Effector memory CD8-positive, alpha-beta T cell (primary cell): ENCODE measurements at regions not wholly inside any gene's neighbourhood (a gene's known extent, or its start where the extent isn't known, plus 50 kb on each side); places are given as distances from the start of the nearest gene placed in this dataset.
"Not testable (repeated sequence)": the region's sequence is repeated elsewhere in the genome, so short reads cannot be mapped to it uniquely, and the experiment has no call there.

Source experiments
- ATAC-seq: fragments of 150-1000 bp; cut with Tn5 transposase; replicated peaks from 2 replicates; pipeline ENCODE4 v1.10.0; 2021; ENCODE audit warnings: mild to moderate bottlenecking, moderate library complexity
- DNase-seq, 3 experiments: peaks; one replicate each; pipeline ENCODE4 v3.0.0; 2021
- H3K27ac Mint-ChIP-seq, 2 donors: one replicate each; pipeline ENCODE4 v1.8.0; 2022; ENCODE audit warnings: mild to moderate bottlenecking in 2 of 2, mixed read lengths in 2 of 2, moderate library complexity in 2 of 2
- H3K27me3 Mint-ChIP-seq, 2 donors: one replicate each; pipeline ENCODE4 v1.8.0; 2022; ENCODE audit warnings: mixed read lengths in 2 of 2
- H3K36me3 Mint-ChIP-seq: one replicate; pipeline ENCODE4 v1.8.0; 2022; ENCODE audit warnings: mild to moderate bottlenecking, moderate library complexity, mixed read lengths; ENCODE audit not compliant: insufficient read depth
- H3K4me1 Mint-ChIP-seq, 2 donors: one replicate each; pipeline ENCODE4 v1.8.0; 2022; ENCODE audit warnings: low read depth in 2 of 2, mixed read lengths in 2 of 2
- H3K4me3 Mint-ChIP-seq, 2 donors: one replicate each; pipeline ENCODE4 v1.8.0; 2022; ENCODE audit warnings: mild to moderate bottlenecking in 2 of 2, mixed read lengths in 2 of 2, moderate library complexity in 2 of 2
- H3K9me3 Mint-ChIP-seq, 2 donors: one replicate each; pipeline ENCODE4 v1.8.0; 2022; ENCODE audit warnings: mixed read lengths in 2 of 2

GRCh38 chr12:88839486-88839885, 259.2 kb upstream of the KITLG start:
- H3K27ac Mint-ChIP-seq = no peak overlapping the region

DNA sequence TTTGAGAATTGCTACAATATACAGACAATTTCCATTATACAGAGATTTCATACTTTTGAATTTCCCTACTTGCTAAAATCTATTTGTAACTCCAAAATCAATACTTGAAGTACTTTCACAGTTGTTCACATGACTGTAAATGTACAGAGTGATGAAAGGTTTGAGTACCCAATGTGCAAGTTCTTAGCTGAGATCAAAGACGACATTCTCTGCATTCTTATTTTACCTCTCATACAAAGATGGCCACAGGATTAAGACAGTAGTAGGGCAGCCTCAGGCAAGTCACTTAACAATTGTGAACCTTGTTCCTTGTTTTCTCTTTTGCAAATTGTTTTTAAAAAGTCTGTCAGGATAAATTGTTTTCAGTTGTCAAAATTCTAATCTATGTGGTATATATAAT, 255.9 kb upstream of the KITLG start:
- ATAC-seq (no peak), DNase-seq (no peak)
- no peaks in the 10 kb centered on the region for H3K4me1 Mint-ChIP-seq
- H3K27ac Mint-ChIP-seq = no peak overlapping the region
- H3K36me3 Mint-ChIP-seq = no peaks in the 10 kb centered on the region
- H3K27me3 Mint-ChIP-seq = no peaks in the 10 kb centered on the region
- peaks cover 0 to 6% of the 10 kb centered on the region in 2 donors for H3K9me3 Mint-ChIP-seq
- H3K4me3 Mint-ChIP-seq = no peak overlapping the region

More at GRCh38 chr12:88839486-88839885, 259.2 kb upstream of the KITLG start:
- Mint-ChIP-seq H3K36me3 (no peaks in the 10 kb centered on the region), H3K4me1 (no peaks in the 10 kb centered on the region), H3K9me3 (peaks cover 0 to 6% of the 10 kb centered on the region in 2 donors), H3K27me3 (no peaks in the 10 kb centered on the region), H3K4me3 (no peak overlapping the region)
- ATAC-seq (no peak), DNase-seq (no peak)

- Mint-ChIP-seq H3K27ac (no peak overlapping the region), H3K9me3 (peaks cover 0 to 2% of the 10 kb centered on the region in 2 donors), H3K27me3 (no peaks in the 10 kb centered on the region), H3K36me3 (no peaks in the 10 kb centered on the region), H3K4me3 (no peak overlapping the region), H3K4me1 (no peaks in the 10 kb centered on the region)
- ATAC-seq = no peak
- no peak for DNase-seq
Measured at GRCh38 chr12:88834226-88834625, 254.0 kb upstream of the KITLG start.

DNA sequence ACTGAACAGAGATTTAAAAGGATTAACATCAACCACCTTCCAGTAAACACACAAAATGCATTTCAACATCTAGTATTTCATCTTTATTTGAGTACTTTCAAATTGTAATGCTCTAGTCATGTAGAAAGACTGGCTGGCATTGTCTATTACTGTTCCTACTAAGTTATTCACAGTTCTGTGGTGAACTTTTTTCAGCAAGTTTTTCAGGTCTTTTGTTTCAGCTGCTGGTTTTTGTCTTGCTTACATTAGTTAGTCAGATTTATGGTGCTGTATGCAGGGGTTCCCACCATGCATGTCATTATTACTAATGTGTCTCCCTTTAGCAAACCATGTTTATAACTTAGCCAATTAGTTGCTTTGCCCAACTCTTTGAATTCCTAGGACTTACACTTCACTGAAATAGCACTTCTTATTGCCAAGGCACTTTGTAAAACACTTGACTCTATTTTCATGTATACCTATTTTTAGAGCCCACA, 253.4 kb upstream of the KITLG start:
- no peak overlapping the region for H3K27ac Mint-ChIP-seq
- no peaks in the 10 kb centered on the region for H3K27me3 Mint-ChIP-seq
- H3K4me1 Mint-ChIP-seq = no peaks in the 10 kb centered on the region
- no peak for DNase-seq
- H3K9me3 Mint-ChIP-seq = peaks cover 0 to 2% of the 10 kb centered on the region in 2 donors
- H3K4me3 Mint-ChIP-seq = no peak overlapping the region
- H3K36me3 Mint-ChIP-seq = no peaks in the 10 kb centered on the region
- no peak for ATAC-seq

DNA sequence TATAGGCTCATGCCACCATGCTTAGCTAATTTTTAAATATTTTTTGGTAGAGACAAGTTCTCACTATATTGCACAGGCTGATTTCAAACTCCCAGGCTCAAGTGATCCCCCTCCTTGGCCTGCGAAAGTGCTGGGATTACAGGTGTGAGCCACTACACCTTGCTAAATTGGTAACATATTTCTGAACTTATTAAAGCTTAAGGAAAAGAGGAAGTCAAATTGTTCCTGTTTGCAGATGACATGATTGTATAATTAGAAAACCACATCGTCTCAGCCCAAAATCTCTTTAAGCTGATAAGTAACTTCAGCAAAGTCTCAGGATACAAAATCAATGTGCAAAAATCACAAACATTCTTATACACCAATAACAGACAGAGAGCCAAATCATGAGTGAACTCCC, 248.3 kb upstream of the KITLG start:
- not testable (repeated sequence) for ATAC-seq, H3K9me3 Mint-ChIP-seq, H3K27ac Mint-ChIP-seq, H3K27me3 Mint-ChIP-seq, H3K36me3 Mint-ChIP-seq, H3K4me1 Mint-ChIP-seq, H3K4me3 Mint-ChIP-seq, DNase-seq

DNA sequence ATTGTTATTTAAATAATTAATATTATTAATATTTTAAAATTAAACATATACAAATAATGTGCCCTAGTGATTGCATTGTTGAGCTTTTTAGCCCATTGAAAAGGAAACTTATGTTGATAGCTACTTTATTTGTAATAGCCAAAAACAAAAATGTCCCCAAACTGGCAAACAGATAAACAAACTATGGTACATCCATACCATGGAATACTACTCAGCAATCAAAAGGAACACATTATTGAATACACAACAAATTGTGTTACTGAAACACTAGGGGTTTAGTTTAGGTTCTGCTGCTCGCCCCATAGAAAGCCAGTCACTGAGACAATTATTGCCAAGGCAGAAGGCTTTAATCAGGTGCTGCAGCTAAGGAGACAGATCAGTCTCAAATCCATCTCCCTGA, 239.7 kb upstream of the KITLG start:
- Mint-ChIP-seq H3K4me3 (no peak overlapping the region), H3K27ac (no peak overlapping the region), H3K9me3 (peaks cover 0 to 7% of the 10 kb centered on the region in 2 donors), H3K4me1 (no peaks in the 10 kb centered on the region), H3K36me3 (no peaks in the 10 kb centered on the region), H3K27me3 (no peaks in the 10 kb centered on the region)
- DNase-seq = no peak
- ATAC-seq = no peak

GRCh38 chr12:88816201-88816600, 235.9 kb upstream of the KITLG start:
- DNase-seq (no peak), ATAC-seq (no peak)
- Mint-ChIP-seq H3K4me1 (no peaks in the 10 kb centered on the region), H3K27ac (no peak overlapping the region), H3K9me3 (peaks cover 7 to 10% of the 10 kb centered on the region in 2 donors), H3K36me3 (no peaks in the 10 kb centered on the region), H3K4me3 (no peak overlapping the region), H3K27me3 (no peaks in the 10 kb centered on the region)

DNA sequence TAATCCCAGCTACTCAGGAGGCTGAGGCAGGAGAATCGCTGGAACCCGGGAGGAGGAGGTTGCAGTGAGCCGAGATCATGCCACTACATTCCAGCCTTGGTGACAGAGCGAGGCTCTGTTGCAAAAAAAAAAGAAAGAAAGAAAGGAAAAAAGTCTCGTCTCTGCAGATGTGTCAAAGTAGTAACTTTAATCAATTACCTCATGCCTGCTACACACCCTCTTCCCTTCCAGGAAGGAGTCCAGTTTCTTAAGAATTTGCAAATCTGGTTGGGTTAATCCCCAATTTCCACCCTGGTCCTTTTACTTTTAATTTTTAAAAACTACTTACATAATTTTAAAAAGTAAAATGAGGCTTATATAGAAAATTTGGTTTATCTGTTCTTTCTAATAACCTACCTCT, 234.5 kb upstream of the KITLG start:
- Mint-ChIP-seq H3K9me3 (peaks cover 2 to 10% of the 10 kb centered on the region in 2 donors), H3K4me3 (no peak overlapping the region), H3K27me3 (no peaks in the 10 kb centered on the region), H3K27ac (no peak overlapping the region), H3K36me3 (no peaks in the 10 kb centered on the region), H3K4me1 (no peaks in the 10 kb centered on the region)
- no peak for DNase-seq
- no peak for ATAC-seq

DNA sequence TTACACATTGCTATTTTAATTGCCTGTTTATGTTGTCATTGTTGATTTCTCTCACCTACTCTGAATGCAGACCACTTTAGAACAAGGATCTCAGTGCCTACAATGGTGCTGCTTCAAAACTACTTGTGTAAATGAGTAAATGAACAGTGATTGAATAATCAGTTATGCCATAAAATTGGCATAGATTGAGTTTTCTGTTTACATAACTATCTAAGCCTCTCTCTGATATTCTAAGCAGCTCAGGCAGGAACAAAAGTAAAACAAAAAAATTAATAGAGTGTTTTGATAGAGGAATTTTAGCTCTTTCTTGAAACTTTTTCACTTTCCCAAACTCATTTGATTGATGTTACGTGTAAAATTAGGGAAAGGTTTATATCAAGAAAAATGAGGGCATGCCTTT, 232.3 kb upstream of the KITLG start:
- H3K36me3 Mint-ChIP-seq = no peaks in the 10 kb centered on the region
- DNase-seq = no peak
- H3K27ac Mint-ChIP-seq = no peak overlapping the region
- ATAC-seq = no peak
- H3K27me3 Mint-ChIP-seq = no peaks in the 10 kb centered on the region
- H3K4me1 Mint-ChIP-seq = no peaks in the 10 kb centered on the region
- peaks cover 3 to 10% of the 10 kb centered on the region in 2 donors for H3K9me3 Mint-ChIP-seq
- no peak overlapping the region for H3K4me3 Mint-ChIP-seq

DNA sequence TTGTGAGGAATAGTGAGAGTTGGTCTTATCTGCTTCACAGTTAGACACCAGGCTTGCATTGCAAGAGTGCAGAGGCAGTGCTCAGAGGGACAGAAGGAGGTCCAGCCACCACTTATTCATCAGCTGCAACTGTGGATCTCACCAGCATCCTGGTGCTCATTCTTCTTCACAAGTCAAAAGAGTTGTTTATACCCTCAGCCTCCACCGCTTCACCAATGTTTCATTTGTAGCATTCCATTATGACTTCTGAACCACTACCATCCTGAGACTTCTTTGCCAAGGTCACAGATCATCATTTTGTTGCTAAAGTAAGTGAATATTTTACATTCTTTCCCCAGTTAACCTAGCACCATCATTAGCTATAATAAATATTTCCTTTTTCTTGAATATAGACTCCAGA, 230.5 kb upstream of the KITLG start:
- H3K36me3 Mint-ChIP-seq = no peaks in the 10 kb centered on the region

GRCh38 chr12:88809841-88810240, 229.6 kb upstream of the KITLG start:
- H3K27me3 Mint-ChIP-seq, H3K4me3 Mint-ChIP-seq, ATAC-seq, H3K27ac Mint-ChIP-seq, DNase-seq, H3K4me1 Mint-ChIP-seq, H3K36me3 Mint-ChIP-seq: not testable (repeated sequence)
- H3K9me3 Mint-ChIP-seq = peaks cover 3 to 15% of the 10 kb centered on the region in 2 donors

More for the DNA sequence above, 230.5 kb upstream of the KITLG start:
- Mint-ChIP-seq H3K4me1 (peaks cover 0 to under 1% of the 10 kb centered on the region in 2 donors), H3K27ac (no peak overlapping the region), H3K9me3 (peaks cover 3 to 12% of the 10 kb centered on the region in 2 donors), H3K4me3 (no peak overlapping the region), H3K27me3 (no peaks in the 10 kb centered on the region)
- DNase-seq (no peak), ATAC-seq (no peak)

- Mint-ChIP-seq H3K36me3 (no peaks in the 10 kb centered on the region), H3K9me3 (peaks cover 3 to 5% of the 10 kb centered on the region in 2 donors), H3K4me3 (no peak overlapping the region), H3K27ac (no peak overlapping the region), H3K4me1 (peaks cover 0 to 2% of the 10 kb centered on the region in 2 donors), H3K27me3 (no peaks in the 10 kb centered on the region)
- ATAC-seq (no peak), DNase-seq (no peak)
Measured at GRCh38 chr12:88805692-88806091, 225.4 kb upstream of the KITLG start.

GRCh38 chr12:88805286-88805685, 225.0 kb upstream of the KITLG start:
- H3K4me3 Mint-ChIP-seq = no peak overlapping the region
- ATAC-seq = no peak

GRCh38 chr12:88802096-88802706, 221.9 kb upstream of the KITLG start:
- Mint-ChIP-seq H3K4me3 (no peak overlapping the region), H3K27me3 (no peaks in the 10 kb centered on the region), H3K9me3 (peaks cover 4 to 5% of the 10 kb centered on the region in 2 donors), H3K36me3 (no peaks in the 10 kb centered on the region), H3K4me1 (peaks cover 0 to 2% of the 10 kb centered on the region in 2 donors), H3K27ac (no peak overlapping the region)
- ATAC-seq (no peak), DNase-seq (no peak)

More at GRCh38 chr12:88805286-88805685, 225.0 kb upstream of the KITLG start:
- H3K4me1 Mint-ChIP-seq = peaks cover 0 to 2% of the 10 kb centered on the region in 2 donors
- H3K27me3 Mint-ChIP-seq = no peaks in the 10 kb centered on the region
- no peak overlapping the region for H3K27ac Mint-ChIP-seq
- DNase-seq = no peak
- H3K36me3 Mint-ChIP-seq = no peaks in the 10 kb centered on the region
- peaks cover 3 to 5% of the 10 kb centered on the region in 2 donors for H3K9me3 Mint-ChIP-seq
